ENCODE measurements at regions not wholly inside any gene's neighbourhood (a gene's known extent, or its start where the extent isn't known, plus 50 kb on each side); places are given as distances from the start of the nearest gene placed in this dataset.
"Not testable (repeated sequence)": the region's sequence is repeated elsewhere in the genome, so short reads cannot be mapped to it uniquely, and the experiment has no call there.

GRCh38 chr1:195173753-195174152, 1434.5 kb downstream of the KCNT2 start:
- no peak for DNase-seq

GRCh38 chr1:195159795-195160194, 1448.4 kb downstream of the KCNT2 start:
- not testable (repeated sequence) for DNase-seq

- no peak for DNase-seq
These were observed 1450.1 kb downstream of the KCNT2 start for GRCh38 chr1:195158091-195158490.

- DNase-seq = no peak
These were observed 1455.1 kb downstream of the KCNT2 start for GRCh38 chr1:195153107-195153506.

GRCh38 chr1:195150768-195151167, 1457.5 kb downstream of the KCNT2 start:
- no peak for DNase-seq

GRCh38 chr1:195141294-195141693, 1466.9 kb downstream of the KCNT2 start:
- DNase-seq = no peak

- DNase-seq = no peak
These were observed 1477.6 kb downstream of the KCNT2 start for GRCh38 chr1:195130598-195130997.

- no peak for DNase-seq
These were observed 1485.7 kb downstream of the KCNT2 start for GRCh38 chr1:195122497-195122896.

- no peak for DNase-seq
These were observed 1494.8 kb downstream of the KCNT2 start for GRCh38 chr1:195113471-195113870.

- no peak for DNase-seq
These were observed 1502.5 kb downstream of the KCNT2 start for GRCh38 chr1:195105773-195106172.

GRCh38 chr1:195105281-195105680, 1503.0 kb downstream of the KCNT2 start:
- no peak for DNase-seq

GRCh38 chr1:195097316-195097715, 1510.9 kb downstream of the KCNT2 start:
- DNase-seq = no peak

GRCh38 chr1:195096051-195096521, 1512.2 kb downstream of the KCNT2 start:
- DNase-seq = no peak

GRCh38 chr1:195085196-195085595, 1523.0 kb downstream of the KCNT2 start:
- DNase-seq = no peak

GRCh38 chr1:195082183-195082582, 1526.1 kb downstream of the KCNT2 start:
- DNase-seq = no peak

- DNase-seq = no peak
These were observed 1531.6 kb downstream of the KCNT2 start for GRCh38 chr1:195076682-195077081.

- no peak for DNase-seq
These were observed 1532.3 kb downstream of the KCNT2 start for GRCh38 chr1:195075973-195076372.

- no peak for DNase-seq
These were observed 1536.8 kb downstream of the KCNT2 start for GRCh38 chr1:195071461-195071860.

GRCh38 chr1:195065437-195065836, 1542.8 kb downstream of the KCNT2 start:
- DNase-seq = no peak

GRCh38 chr1:195064358-195064757, 1543.9 kb downstream of the KCNT2 start:
- DNase-seq = no peak

- DNase-seq = no peak
These were observed 1554.0 kb downstream of the KCNT2 start for GRCh38 chr1:195054217-195054687.

- DNase-seq = no peak
These were observed 1554.8 kb downstream of the KCNT2 start for GRCh38 chr1:195053478-195053877.

- DNase-seq = no peak
These were observed 1560.5 kb downstream of the KCNT2 start for GRCh38 chr1:195047772-195048171.

- DNase-seq = no peak
These were observed 1563.2 kb downstream of the KCNT2 start for GRCh38 chr1:195045072-195045471.

GRCh38 chr1:195030793-195031192, 1577.4 kb downstream of the KCNT2 start:
- DNase-seq = no peak

- DNase-seq = no peak
These were observed 1581.4 kb downstream of the KCNT2 start for GRCh38 chr1:195026792-195027191.
